Stimulated activated CD4-positive, alpha-beta T cell treated with anti-CD3 and anti-CD28 coated beads, TNF-alpha, amount 100 ng/mL, for 48 hours (primary cell): ENCODE measurements at regions not wholly inside any gene's neighbourhood (a gene's known extent, or its start where the extent isn't known, plus 50 kb on each side); places are given as distances from the start of the nearest gene placed in this dataset.
A peak's percentile ranks its signal among the peaks of the same experiment; 100 is the strongest.

Experiments used
- DNase-seq, 3 donors: peaks; one replicate each; pipeline ENCODE4 v3.0.0-alpha.2; 2020; ENCODE audit warnings: low read depth in 3 of 3

DNA sequence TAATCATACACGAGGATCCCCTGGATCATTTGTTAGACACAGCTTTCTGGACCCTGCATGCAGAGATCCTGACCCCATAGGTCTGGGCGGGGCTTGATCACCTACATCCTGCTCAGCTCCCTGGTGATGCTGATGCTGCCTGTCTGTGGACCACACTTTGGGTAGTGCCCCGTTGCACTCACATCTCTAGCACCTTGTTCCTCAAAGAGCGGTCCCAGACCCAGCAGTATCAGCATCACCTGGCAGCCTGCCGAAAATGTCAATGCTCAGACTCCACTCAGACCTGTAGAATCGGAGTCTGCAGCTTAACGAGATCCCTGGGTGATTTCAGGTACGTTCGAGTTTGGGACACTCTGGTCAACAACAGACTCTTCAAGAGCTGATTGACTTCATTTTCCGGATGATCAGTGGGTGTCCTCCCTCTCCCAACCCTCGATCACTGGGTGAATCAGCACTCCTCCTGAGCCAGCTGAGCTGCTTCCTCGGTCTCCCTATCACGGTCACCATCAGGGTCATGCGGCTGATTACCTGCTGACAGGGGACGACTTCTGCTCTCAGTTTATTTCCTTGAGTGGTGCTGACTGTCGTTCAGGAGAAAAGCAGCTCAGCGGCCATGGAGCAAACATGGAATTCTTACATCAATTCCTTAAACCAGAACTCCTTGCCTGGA, 150.6 kb upstream of the RAB12 start:
- DNase-seq, result no peak

DNA sequence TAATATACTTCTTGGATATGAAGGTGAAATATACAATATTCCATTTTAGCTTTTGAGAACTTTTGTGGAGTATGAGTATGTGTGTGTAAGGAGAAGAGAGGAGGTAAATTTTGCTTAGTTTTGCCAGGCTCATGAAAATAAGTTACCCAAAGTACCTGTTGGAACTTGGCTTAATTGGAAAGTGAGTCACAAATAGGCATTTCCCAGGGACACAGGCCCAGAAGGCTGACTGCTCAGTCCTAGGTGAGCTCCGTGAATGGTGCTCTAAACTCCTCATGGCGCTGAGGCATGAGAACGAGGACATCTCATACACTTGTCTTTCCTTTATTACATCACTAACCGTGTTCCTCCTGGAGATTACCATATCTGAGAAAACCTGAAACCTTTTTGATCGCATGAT, 148.5 kb upstream of the RAB12 start:
- DNase-seq, result no peak

DNA sequence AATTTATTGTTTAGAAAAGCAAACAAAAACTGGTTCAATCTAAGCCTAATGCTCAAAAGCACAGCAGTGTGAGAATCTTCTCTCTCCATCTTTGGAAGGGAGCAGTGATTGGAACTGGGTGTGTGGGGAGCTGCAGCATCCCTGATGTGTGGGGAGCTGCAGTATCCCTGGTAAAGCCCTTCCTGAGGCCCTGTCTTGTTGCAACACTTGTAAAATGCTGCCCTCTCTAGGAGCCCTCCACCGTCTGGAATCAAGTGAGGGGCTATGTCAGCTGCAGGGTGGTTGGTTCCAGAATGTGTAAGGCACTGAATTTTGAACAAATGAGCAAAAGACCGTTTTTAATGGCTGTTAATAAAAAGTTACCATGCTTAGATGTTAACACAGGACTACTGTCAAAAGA, 147.7 kb upstream of the RAB12 start:
- no peak for DNase-seq

DNA sequence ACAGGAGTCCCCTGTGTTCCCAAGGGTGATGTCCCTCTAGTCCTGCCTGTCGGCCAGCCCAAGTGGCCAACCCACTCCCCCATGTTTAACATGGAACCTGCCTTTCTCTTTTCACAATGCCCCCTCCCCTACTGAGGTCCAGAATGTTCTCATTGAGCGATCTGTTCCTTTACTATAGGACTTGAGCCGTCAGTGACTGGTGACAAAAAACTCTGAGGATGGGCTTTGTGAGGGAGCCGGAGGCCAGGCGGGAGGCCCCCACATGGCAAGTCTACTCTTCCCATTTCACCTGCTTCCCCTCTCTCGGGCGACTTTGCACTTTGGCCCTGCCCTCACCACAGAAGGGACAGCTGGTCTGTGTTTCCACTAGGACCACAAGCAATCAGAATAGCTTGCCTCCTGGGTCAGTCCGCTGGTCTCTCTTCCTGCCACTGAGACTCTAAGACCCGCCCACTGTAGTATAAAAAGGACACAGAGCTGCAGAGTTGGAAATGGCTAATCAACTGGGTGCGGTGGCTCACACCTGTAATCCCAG, 146.5 kb upstream of the RAB12 start:
- no peak for DNase-seq

DNA sequence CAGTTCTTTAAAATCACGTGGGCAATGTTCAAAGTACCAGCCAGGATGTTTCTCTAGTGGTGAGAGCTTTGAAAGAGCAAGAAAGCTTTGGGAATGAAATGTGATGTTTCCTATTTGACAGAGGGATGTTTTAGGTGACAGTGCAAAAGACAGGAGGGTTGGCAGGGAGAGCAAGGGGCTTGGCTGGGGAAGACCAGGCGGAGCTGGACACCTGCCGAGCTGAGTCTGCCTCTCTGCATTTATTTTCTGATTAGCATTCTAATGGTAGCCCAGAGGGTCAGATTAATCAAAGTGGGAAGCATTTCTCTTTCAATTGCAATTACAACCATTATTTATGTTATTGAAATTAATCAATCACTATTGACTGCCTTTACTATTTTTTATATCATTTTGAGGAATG, 145.4 kb upstream of the RAB12 start:
- no peak for DNase-seq

DNA sequence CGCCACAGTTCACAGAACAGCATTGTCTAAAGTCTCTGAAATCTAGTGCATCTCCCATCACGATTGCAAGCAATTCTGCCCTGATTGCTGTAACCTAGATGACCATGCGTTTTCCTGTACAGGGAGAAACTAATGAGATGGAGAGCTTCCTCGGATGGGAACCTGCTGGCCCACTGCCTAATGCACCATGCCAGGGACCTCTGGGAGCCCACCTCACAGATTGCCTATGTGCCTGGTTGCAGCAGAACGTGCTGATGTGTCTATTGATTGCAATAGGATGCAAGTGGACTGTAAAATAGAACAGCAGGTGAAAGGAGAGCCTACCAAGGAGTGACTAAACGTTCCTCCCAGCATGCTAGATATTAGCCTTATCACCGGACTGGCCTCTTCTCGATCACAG, 141.0 kb upstream of the RAB12 start:
- no peak for DNase-seq

DNA sequence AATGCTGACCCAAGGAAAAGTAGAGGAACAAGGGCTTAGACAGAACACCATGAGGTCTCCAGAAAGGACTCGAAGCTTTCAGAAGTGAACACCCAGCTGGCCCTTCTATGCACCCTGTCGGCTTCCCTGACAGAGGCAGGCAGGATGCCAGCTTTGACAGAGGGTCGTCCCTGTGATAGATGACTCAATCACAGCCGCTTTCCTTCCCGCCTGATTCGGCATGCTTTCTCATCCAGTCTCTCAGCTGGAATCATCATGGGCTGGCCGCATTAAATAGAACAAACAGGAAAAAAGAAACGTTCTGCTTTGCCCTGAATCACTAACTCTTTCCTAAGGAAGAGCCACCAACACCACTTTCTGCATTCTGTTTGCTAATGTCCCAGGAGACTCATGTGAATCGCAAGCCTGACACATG, 140.3 kb upstream of the RAB12 start:
- DNase-seq, result no peak

DNA sequence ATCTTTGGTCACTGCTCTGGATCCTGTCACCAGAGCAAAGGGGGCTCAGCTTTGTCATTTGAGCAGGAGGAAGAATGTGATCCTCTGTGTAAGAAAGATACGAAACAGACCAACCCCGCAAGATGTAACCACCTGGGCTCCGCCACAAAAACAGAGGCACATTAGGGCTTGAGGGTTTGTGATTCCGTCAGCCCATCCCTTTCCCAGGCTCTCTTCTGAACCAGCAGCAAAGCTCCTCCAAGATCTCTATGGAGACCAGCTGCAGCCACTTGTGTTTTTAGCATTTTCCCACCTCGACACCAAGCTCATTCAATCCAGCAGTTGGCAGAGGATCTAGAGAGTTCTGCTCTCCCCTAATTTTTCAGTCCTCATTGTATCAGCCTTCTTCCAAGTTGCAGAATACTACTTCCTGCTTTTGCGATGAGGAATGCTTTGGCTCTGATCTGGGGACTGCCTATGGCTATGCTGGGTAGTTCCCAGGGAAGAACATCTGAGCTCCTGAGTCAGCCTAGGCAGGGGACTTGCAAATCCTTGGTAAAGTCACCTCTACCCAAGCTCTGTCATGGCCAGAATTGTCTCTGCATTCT, 139.6 kb upstream of the RAB12 start:
- DNase-seq, result no peak

DNA sequence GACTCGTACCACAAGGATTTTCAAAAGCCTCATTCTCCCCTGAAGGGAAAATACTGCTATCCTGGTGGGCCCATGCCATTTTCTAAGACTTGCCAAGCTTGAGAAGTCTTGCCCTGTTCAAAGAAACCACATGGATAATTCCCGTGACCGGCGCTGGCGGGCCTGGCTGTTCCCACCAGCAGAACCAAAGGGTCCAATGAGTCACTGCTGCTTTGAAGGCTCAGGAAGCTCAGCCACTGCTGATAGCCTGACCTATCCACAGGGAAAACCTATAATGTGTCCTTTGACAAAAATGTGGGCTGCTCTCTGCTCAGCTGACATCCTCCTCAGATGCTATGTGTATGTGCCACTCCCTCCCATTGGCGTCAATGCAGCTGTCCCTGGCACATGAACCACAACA, 137.9 kb upstream of the RAB12 start:
- no peak for DNase-seq

DNA sequence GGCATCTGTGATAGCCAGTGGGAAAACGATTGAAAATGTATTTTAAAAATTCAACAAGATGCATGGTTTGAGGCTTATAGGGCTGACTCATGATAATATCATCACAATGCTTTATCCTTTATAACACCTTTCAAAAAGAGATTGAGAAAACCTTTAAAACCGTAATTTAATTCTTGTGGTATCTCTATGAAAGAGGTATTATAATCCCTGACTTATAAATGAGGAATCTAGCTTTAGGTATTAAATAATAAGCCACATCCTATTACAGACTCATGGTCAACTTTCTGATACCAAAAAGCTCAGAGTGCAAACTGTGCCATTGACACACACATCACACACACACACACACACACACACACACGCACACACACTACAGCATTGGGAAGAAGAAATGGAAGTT, 134.6 kb upstream of the RAB12 start:
- DNase-seq, result no peak

DNA sequence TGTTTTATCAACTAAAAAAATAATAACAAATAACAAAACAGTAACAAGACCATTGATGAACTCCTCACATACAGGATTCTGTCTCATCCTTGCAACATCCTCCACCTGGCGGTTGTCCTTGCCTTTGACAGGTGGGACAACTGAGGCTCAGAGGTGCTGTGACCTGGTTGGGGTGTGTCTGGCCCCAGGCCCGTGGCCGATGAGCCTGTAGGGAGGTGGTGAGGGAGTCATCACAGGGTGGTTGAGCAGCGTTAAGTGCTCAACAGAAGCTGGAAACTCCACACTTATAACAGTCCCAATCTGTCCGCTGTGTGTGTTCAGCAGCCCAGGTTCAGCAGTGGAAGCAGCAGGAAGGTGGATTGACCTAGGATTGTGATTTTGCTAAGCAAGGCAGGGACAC, 131.6 kb upstream of the RAB12 start:
- no peak for DNase-seq

DNA sequence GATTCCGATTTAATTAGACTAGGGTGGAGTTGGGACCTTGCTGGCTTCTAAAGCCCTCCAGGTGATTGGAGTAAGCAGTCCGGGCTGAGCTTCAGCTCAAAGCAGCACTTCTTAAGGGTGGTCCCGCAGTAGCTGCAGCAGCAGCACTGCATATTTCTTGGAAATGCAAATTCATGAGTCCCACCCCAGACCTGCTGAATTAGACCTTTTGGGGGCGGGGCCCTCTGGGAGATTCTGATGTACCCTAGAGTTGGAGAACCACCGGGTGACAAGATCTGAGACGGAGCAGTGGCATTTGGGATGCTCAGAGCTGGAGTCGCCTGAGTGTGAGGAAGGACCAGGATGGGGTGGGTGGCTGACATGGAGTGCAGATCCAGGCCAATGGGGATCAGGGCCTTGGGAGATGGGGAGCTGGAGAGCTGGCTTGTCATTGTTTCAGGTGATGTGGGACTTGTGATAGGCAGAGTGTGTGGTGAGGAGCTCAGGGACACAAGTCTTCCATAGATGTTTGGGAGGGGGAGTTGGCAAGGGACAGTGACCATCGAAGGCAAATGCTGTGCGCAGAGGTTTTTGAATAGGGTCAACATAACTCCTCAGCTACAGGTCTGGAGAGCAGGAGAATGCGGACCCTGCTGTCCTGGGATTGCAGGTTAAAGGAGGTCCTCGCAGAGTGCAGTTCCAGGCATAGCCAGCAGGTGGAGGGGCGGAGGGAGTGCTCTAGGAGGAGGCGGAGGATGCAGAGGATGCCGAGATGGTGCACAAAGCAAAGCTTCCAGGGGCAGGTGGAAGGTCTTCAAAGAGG, 130.9 kb upstream of the RAB12 start:
- peak; percentile 23 to 54 (median 26) for DNase-seq

DNA sequence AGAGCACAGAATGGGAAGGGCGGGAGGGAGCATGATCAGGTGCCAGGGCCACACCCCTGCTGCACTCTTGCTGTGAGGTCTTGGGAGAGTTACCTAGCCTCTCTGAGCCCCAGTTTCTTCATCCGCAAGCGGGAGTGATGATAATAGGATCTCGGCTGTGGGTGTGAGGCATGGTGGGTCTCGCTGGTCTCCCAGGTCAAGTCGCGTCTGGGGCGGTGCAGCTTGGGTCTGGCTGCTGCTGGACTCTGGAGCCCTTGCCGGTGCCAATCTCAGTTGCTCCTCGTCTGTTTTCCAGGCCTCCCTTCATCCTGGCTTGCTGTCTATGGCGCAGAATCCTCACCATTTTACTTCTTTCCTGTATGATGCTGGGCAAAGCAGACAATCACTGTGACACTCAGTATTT, 130.3 kb upstream of the RAB12 start:
- no peak for DNase-seq

DNA sequence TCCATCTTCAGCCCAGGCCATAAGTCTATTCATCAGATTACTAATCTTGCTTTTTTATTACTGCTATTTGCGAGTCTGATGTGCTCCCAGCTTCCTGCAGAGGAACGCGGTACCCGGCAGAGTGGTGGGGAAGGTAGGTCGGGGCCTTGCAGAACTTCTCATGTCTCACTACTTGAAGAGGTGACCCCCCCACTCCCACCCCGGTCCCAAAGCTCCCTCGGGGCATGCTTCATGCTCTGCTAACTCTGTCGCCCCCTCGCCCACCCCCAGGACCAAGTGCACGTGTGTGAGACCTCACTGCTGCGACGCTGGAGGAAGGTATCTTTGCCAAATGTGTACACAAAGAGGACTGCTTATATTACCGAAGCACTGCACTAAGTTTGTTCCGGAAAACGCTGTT, 129.4 kb upstream of the RAB12 start:
- no peak for DNase-seq

DNA sequence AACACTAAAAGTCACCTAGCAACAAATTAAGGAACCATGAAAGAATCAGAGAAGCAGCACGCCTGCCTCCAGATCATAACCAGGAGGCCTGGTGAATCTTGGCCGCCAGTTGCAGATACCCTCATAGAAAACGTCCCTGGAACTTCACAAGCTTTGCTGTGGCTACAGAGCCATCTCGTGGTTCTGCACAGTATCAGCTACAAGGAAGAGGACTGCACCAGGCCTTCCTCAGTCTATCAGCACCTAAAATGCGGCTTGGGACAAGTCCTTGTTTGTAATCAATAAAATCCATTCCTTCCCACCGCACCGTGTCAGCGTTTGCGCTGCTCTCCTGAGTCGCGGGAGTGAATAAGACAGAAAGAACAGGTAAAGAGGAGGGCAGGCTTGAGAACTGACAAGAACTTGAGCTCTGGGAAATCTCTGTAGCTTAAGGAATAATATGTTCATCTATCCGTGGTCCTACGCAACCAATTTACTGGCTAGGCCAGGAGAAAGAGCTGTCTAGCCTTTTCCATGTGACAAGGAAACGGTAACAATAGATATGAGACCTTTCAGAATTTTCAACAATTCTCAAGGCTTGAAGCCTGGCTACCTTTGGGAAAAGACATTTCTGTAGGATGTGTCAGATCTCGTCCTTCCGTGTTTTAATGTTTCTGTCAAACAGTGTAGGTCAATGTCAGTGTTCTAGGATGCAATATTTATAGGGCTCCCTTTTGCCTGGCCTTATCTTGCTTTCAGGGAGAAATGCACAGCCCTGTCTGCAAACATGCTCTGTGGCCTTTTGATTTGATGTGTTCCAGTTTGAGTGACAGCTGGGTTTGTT, 128.5 kb upstream of the RAB12 start:
- DNase-seq, result no peak

DNA sequence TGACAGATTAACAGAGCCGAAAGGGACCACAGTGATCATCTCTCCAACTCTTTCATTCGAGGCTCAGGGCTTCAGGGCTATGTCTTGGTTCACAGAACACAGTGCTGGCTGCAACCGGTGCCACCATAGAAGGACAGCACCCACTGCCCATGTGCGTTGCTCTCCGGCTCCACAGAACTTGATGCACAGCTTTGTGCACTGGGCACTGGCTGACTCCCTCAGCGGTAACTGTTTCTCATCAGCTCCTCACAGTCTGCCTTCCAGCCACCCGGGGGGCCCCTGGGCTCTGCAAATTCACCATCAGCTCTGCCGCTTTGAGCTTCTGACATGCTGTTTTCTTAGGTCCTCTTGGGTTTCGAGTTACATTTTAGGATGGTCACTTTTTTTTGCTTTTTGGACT, 124.3 kb upstream of the RAB12 start:
- no peak for DNase-seq

DNA sequence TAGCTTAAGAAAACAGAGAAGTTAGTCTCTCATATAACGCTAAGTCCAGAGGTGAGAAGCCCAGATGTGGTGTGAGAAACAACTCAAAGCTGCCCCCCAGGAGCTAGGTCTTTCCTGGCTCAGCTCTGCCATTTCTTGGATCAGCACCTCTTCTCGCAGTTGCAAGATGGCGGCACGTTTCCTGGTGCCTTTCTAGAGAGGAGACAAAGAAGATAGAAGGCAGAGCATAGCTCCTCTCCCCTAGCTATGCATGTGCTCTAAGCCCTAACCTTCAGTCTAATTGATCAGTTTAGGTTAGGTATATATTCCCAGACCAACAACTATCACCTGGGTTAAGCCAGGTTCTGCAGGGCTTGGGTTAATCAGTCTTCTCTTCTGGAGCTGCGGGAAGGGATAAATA, 119.5 kb upstream of the RAB12 start:
- no peak for DNase-seq

DNA sequence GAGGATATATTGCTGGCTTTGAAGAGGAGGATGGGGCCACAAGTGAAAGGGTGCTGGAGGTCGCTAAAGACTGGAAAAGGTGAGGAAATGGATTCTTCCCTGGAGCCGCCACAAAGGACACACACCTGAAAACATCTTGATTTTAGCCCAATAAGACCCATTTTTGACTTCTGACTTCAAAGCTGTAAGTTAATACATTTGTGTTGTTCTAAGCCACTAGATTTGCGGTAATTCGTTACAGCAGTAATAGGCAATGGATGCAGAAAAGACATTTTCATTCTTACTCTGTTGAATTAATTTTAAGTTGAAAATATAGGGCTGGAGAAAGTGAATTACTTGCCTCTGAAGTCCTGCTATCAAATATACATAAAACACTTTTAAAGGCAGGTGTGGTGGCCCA, 117.7 kb upstream of the RAB12 start:
- DNase-seq, result no peak

DNA sequence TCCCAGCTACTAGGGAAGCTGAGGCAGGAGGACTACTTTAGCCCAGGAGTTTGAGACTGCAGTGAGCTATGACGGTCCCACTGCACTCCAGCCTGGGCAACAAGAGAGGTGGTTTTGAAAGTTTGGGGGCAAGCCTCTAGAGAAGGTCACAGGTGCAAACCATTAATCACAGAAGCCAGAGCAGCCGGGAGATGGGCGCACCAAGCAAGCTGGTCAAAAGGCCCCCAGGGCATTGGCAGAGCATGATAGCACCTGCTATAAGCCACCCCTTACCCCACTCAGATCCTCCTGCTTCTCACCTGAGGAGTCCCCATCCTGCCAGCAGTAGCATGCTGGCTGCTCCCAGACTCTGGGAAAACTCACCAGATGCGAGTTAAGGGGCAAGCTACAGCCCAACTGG, 116.1 kb upstream of the RAB12 start:
- DNase-seq, result no peak

DNA sequence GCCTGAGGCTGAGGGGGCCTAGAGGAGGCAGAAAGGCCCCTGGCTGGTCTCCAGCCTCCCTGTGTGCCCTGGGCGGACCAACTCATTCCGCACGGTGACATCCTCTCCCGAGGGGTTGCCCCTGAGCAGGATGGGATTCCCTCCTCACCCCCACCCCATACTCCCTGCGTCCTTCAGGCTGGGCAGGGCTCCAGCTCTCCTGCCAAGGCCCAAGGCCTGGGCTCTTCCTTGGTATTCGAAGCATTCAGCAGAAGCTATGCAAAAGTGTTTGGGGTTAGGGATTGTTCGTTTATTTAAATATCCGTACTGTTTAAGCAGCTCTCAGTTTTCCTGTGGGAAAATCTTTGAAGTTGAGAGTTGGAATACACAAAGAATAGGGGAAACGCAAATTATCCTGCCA, 113.1 kb upstream of the RAB12 start:
- DNase-seq, result no peak

DNA sequence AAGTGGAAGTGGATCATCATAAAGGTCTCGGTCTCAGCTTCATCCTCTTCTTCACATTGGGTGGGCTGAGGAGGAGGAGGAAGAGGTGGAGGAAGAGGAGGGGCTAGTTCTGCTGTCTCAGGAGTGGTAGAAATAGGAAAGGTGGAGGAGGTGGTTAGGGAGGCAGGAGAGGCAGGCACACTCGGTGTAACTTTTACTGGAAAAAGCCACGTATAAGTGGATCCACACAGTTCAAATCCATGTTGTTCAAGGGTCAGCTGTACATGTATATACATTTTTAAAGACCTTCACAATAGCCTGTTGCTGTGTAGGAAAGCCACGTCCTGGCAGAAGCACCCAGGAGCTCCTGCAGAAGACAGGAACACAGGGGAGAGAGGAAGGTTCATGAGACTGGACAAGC, 110.3 kb upstream of the RAB12 start:
- DNase-seq, result no peak
